HG03521 (cell line): ENCODE measurements at regions not wholly inside any gene's neighbourhood (a gene's known extent, or its start where the extent isn't known, plus 50 kb on each side); places are given as distances from the start of the nearest gene placed in this dataset.
"Not testable (repeated sequence)": the region's sequence is repeated elsewhere in the genome, so short reads cannot be mapped to it uniquely, and the experiment has no call there.

Experiments used
- ATAC-seq: cut with Tn5 transposase; IDR thresholded peaks from one replicate; pipeline ENCODE4 v1.9.1; 2021; ENCODE audit warnings: mild to moderate bottlenecking, moderate library complexity; ENCODE audit not compliant: unreplicated experiment

DNA sequence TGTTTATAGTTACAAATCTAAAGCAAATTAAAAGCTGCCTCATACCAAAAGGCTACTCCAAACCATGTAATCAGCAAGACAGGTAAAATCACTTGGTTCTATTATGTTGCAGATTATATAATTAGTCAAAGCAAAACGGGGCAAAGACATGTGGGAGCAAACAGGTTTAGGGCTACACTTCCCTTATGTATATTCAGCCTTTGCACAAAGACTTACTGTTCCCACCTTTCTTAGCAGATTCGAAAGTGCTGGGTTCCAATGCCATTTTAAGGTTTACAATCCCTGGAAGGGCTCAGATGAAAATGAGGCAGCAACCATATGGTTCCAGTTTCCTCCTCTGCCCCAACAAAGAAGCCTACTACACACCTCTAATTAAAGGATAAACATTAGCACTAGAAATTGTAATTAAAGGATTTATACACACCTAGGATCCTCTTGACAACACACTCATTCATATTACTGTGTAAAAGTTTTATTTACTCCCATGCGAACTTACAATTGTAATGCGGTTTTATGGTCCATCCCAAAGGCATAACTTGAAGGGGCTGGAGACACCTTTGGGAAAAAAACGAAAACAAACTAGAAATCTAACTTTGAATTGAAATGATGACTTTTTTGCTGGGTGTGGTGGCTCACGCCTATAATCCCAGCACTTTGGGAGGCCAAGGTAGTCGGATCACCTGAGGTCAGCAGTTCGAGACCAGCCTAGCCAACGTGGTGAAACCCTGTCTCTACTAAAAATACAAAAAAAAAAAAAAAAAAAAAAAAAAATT lies 117.3 kb upstream of the PKN2 start:
- ATAC-seq, result no peak

- no peak for ATAC-seq
Measured at GRCh38 chr1:88571506-88571905, 112.6 kb upstream of the PKN2 start.

- ATAC-seq, result no peak
Measured at GRCh38 chr1:88579598-88579997, 104.5 kb upstream of the PKN2 start.

DNA sequence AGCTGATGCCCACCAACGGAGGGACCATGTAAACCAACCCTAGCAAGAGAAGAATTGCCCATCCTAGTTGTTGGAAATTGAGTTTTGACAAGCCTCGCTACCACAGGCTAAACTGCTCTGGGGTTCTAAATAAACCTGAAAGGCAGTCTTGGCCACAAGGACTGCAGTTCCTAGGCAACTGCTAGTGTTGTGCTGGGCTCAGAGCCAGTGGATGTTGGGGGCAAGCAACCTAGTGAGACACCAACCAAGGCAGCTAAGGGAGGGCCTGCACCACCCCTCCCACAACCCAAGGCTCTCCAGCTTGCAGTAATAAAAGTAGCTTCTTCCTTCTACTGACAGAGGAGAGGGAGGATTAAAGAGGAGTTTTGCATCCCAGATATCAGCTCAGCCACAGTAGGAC lies 102.4 kb upstream of the PKN2 start:
- ATAC-seq, result no peak

DNA sequence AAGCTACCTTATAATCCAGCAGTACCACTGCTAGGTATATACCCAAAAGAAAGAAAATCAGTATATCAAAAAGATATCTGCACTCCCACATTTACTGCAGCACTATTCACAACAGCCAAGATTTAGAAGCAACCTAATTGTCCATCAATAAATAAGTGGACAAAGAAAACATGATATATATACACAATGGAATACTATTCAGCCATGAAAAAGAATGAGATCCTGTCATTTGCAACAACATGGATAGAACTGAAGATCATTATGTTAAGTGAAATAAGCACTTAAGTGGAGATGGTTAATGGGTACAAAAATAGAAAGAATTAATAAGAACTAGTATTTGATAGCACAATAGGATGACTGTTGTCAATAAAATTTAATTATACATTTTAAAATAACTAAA lies 90.7 kb upstream of the PKN2 start:
- ATAC-seq, result no peak

- ATAC-seq, result no peak
Measured at GRCh38 chr1:88595355-88596002, 88.6 kb upstream of the PKN2 start.

DNA sequence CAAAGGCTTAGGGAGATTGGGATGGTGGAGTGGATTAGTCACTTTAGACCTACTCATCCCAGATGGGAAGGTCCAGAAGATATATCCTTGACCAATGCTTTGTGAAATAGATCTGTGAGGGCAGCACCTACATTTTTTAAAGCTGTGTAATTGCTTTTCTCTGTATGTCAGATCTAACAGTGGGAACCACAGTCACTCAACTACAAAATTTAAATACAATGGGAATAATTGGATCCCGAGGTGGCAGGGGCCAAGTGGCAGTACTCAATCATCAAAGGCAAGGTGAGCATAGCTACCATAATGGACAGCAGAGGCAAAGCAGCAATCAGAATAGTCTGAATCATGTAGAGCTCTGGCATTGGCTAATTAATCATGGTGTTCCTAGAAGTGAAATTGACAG lies 86.1 kb upstream of the PKN2 start:
- not testable (repeated sequence) for ATAC-seq

DNA sequence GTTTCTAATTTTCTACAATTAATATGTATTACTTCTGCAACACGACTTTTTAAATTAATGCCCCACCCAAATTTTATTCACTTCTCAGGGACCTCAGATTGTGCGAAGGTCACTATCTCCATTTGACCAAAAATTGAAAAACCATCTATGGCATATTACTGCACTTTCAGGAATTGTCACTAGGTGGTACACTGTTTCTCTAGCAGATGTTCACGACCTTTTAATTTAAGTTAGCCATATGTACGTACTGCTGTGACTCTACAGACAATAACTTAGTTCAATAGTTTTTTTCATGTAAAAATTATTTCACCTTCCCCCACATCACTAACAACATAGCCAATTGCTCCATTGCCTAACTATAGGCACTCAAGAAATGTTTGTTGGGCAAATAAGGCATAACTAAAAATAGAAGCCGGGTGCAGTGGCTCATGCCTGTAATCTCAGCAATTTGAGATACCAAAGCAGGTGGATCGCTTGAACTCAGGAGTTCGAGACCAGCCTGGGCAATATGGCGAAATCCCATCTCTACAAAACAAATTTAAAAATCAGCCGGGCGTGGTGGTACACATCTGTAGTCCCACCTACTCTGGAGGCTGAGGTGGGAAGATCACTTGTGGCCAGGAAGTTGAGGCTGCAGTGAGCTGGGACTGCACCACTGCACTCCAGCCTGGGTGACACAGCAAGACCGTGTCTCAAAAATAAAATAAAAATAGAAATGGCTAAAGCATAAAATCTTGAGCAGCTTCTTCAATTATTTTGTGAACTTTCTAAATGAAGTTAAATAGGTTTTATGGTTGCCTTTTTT lies 75.7 kb upstream of the PKN2 start:
- peak; percentile 78 for ATAC-seq

DNA sequence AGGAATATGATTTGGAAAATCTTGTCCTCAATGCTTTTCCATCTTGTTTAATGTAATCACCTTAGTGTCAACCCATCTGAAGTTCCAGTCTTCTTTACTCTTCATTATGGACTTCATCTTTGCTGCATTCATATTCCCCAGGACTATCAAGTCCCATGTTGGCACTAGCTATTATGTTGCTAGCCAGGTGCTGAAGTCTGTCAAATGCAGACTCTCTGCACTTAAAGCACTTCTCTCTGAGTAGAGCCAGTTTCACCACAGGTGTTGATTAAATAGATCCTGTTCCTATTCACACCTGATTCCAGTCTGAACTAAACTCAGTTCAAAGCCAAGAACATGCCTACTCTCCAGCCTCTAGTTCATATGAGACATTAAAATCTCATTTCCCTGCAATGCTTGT lies 75.0 kb upstream of the PKN2 start:
- ATAC-seq, result no peak

DNA sequence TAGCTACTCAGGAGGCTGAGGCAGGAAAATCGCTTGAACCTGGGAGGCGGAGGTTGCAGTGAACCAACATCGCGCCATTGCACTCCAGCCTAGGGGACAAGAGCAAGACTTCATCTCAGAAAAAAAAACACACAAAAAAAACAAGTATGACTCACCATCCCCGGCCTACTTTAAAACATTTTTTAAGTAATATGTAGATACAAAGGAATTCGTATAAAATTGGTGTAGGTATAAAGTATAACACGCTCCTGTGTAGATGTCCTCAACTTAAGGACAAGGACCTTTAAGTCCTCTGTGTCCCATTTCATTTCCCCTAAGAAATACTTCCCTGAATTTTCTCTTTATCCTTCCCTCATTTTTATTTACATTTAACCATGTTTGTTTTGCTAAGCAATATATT lies 73.4 kb upstream of the PKN2 start:
- no peak for ATAC-seq

- no peak for ATAC-seq
Measured at GRCh38 chr1:88612292-88612691, 71.8 kb upstream of the PKN2 start.

DNA sequence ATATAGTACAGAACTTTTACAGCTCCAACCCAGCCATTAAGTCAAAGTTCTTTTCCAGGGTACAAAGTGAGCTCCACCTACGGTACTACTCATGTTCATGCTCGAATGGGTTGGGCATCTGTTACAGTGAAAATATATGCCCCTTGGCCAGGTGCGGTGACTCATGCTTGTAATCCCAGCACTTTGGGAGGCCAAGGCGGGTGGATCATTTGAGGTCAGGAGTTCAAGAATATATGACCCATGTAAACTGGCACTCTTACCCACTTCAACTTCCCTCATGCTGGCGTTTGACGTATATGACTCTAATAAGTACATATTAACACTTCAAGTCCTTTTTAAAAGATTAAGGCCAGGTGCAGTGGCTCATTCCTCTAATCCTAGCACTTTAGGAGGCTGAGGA lies 71.3 kb upstream of the PKN2 start:
- ATAC-seq, result no peak

- ATAC-seq, result no peak
Measured at GRCh38 chr1:88618331-88618730, 65.7 kb upstream of the PKN2 start.

DNA sequence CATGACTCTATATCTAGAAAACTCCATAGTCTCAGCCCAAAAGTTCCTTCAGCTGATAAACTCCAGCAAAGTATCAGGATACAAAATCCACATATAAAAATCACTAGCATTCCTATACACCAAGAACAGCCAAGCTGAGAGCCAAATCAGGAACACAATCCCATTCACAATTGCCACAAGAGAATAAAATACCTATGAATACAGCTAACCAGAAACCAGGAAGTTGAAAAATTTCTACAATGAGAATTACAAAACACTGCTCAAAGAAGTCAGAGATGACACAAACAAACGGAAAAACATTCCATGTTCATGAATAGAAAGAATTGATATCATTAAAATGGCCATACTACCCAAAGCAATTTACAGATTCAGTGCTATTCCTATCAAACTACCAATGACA lies 61.0 kb upstream of the PKN2 start:
- not testable (repeated sequence) for ATAC-seq
